BE2C (cell line): ENCODE measurements at regions not wholly inside any gene's neighbourhood (a gene's known extent, or its start where the extent isn't known, plus 50 kb on each side); places are given as distances from the start of the nearest gene placed in this dataset.

Experiments used
- DNase-seq: peaks from one replicate; pipeline ENCODE4 v3.0.0-alpha.2; 2020
- H3K27me3 ChIP-seq: fragments of 250-450 bp; sonication (Bioruptor Pico); 2 replicates; pipeline ENCODE4 v1.5.1; 2020; ENCODE audit warnings: mild to moderate bottlenecking
- H3K36me3 ChIP-seq: fragments of 250-450 bp; sonication (Bioruptor Pico); 2 replicates; pipeline ENCODE4 v1.5.1; 2020; ENCODE audit warnings: mild to moderate bottlenecking
- H3K4me1 ChIP-seq: fragments of 250-450 bp; sonication (Bioruptor Pico); 2 replicates; pipeline ENCODE4 v1.5.1; 2020
- H3K4me3 ChIP-seq: 2 replicates; pipeline ENCODE4 v1.5.1; 2011; ENCODE audit warnings: low read depth, low read length
- H3K9me3 ChIP-seq: fragments of 250-450 bp; sonication (Bioruptor Pico); 2 replicates; pipeline ENCODE4 v1.5.1; 2020
- TF ChIP-seq, protein P1 (sequence below): IDR thresholded peaks from 2 replicates; pipeline ENCODE4 v1.5.1; 2012; ENCODE audit warnings: mild to moderate bottlenecking, low read depth, low read length

DNA sequence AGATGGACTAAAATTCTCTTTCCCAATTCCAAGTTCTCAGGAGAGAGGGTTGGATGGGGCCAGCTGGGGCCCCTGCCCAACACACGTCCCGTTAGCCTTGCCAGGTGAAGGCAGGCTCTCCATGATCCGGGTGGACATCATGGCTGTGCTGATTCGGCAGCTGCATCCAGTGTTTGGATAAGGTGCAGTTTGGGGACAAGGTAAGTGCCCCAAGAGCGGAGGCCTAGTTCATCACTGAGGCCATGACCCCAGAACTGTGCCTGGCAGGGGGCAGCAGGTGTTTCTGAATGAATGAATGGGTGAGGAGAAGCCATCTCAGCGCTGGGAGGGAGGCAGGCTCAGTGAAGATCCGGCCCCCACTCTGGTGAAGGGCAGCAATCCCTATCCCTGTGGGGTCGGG, 520.4 kb downstream of the TBC1D22A start:
- Histone ChIP-seq H3K4me1 (no peaks in the 10 kb centered on the region), H3K4me3 (no peak overlapping the region), H3K36me3 (no peaks in the 10 kb centered on the region), H3K9me3 (no peaks in the 10 kb centered on the region), H3K27me3 (no peaks in the 10 kb centered on the region; the same call in 1 of the 2 replicates)
- no peak for DNase-seq
- TF ChIP-seq, protein P1, sequence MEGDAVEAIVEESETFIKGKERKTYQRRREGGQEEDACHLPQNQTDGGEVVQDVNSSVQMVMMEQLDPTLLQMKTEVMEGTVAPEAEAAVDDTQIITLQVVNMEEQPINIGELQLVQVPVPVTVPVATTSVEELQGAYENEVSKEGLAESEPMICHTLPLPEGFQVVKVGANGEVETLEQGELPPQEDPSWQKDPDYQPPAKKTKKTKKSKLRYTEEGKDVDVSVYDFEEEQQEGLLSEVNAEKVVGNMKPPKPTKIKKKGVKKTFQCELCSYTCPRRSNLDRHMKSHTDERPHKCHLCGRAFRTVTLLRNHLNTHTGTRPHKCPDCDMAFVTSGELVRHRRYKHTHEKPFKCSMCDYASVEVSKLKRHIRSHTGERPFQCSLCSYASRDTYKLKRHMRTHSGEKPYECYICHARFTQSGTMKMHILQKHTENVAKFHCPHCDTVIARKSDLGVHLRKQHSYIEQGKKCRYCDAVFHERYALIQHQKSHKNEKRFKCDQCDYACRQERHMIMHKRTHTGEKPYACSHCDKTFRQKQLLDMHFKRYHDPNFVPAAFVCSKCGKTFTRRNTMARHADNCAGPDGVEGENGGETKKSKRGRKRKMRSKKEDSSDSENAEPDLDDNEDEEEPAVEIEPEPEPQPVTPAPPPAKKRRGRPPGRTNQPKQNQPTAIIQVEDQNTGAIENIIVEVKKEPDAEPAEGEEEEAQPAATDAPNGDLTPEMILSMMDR, result no peak

DNA sequence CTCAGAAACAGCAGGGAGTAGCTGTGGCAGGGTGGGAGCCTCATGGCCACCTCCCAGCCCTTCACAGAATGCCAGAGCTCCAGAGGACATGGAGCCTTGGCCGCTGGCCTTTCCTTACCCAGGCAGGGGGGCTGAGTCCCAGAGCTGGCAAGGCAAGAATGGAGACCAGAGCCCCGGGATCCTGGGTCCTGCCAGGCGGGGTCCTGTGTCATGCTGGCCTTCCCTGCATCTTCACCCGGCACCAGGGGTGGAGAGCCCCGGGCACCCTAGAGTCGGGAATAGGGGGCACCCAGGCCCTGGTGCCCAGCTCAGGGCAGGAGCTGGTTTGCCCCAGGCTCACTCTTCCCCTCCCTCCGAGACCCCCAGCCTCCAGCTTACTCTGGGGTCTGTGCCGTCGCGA, 519.9 kb downstream of the TBC1D22A start:
- H3K4me3 ChIP-seq, result no peak overlapping the region
- TF ChIP-seq, protein P1, result no peak
- no peaks in the 10 kb centered on the region for H3K9me3 ChIP-seq
- H3K36me3 ChIP-seq, result no peaks in the 10 kb centered on the region
- no peaks in the 10 kb centered on the region for H3K4me1 ChIP-seq
- DNase-seq, result no peak
- H3K27me3 ChIP-seq, result no peaks in the 10 kb centered on the region; the same call in 1 of the 2 replicates

DNA sequence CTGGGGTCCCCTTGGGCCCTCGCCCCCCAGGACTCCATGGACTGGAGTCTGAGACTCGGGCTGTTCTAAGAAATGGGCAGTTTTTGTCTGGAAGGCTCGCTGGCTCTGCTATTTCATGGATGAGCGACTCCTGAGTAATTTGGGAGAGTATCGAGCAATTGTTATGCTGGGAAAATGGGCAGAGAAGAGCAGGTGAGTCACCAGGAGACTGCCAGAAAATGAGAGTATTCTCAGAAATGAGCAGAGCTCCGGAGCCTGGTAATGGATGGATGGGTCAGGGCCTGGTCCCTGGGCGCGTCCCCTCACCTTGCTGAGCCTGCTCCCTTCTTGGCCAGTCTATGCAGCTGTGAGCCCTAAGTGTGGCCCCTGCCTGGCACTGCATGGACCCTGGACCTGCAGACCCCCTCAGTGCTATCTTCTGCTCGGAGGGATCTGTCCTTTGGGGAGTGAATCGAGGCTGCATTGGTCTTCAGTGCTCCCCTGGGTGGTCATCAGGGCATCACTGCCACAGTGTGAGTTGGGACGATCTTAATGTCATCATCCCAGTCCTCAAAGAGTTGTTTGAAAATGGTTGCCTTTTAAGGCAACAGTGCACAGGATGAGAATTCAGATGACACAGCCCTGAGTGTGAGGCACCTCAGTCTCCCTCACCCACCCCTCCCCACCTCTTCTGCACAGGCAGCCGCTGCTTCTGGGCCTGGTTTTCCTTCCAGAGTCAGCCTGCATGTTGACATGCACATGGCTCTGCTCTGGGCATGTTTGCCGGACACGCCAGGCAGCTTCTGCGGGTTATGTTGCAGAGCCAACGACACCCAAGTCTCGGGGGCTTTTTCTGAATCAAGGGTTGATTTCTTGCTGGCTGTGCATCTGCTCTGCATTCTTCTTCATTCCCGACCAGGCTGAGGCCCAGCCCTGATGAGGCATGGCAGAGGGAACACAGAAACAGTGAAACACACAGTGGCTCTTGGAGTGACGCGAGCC, 519.0 kb downstream of the TBC1D22A start:
- Histone ChIP-seq H3K4me3 (no peak overlapping the region), H3K4me1 (no peaks in the 10 kb centered on the region), H3K9me3 (no peaks in the 10 kb centered on the region), H3K36me3 (no peaks in the 10 kb centered on the region), H3K27me3 (no peaks in the 10 kb centered on the region; the same call in 1 of the 2 replicates)
- TF ChIP-seq, protein P1, result no peak
- DNase-seq, result no peak

DNA sequence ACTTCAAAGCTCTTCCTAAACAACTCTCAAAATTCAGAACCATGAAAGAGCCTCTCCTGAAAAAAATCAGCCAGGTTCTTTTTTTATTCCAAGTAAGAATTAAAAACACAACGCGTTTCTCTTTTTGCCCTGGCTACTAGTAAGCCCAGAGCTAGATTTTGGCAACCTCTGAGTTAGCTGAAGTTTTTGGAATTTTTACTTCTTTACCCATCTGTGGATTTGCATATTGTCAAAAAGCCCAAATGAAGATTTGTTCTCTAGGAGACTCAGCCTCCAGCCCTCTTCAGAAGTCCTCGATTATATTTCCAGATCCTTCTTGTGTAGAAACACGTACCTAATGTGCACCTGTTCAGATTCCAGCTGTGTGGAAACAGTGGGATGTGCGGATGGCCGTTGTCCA, 517.9 kb downstream of the TBC1D22A start:
- Histone ChIP-seq H3K36me3 (no peaks in the 10 kb centered on the region), H3K27me3 (no peaks in the 10 kb centered on the region; the same call in 1 of the 2 replicates), H3K4me3 (no peak overlapping the region), H3K9me3 (no peaks in the 10 kb centered on the region), H3K4me1 (no peaks in the 10 kb centered on the region)
- DNase-seq, result no peak
- TF ChIP-seq, protein P1, result no peak

DNA sequence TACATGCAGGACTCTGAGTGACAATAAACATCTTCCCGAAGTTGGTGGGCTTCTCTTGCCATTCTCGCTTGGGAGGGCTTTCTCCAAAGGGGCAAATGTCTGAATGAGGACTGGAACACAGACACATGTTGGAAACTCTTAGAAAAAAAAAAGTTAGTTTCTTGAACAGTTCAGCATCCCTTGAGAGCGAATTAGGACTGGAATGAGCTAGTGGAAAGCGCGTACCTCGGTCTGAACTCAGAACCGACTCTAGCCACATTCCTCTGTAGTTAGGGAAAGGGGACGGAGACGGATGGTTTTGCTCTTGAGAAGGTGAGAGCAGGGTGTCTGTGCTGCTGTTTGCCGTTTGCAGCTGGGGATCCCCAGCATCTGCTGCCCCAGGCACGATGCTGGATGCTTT, 517.3 kb downstream of the TBC1D22A start:
- no peaks in the 10 kb centered on the region for H3K4me1 ChIP-seq
- no peak for DNase-seq
- H3K4me3 ChIP-seq, result no peak overlapping the region
- H3K27me3 ChIP-seq, result no peaks in the 10 kb centered on the region; the same call in 1 of the 2 replicates
- no peaks in the 10 kb centered on the region for H3K36me3 ChIP-seq
- no peaks in the 10 kb centered on the region for H3K9me3 ChIP-seq
- TF ChIP-seq, protein P1, result no peak

DNA sequence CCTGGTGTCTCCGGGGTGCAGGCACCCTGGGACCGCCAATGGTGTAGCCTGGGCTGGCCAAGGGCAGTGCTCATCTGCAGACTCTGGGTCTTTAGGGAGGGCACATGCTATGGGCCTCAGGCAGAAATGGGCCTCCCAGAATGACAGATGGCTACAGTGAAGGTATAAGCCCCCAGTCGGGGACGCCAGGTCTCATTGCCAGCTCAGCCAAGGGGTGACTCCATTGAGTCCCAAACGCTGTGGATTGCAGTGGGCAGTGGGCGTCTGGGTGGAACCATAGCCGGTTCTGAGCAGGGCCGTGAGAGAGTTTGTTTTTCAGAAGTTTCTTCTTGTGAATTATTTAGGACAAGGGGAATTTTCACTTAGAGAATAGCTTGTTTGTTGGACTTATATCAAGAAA, 516.9 kb downstream of the TBC1D22A start:
- no peaks in the 10 kb centered on the region for H3K9me3 ChIP-seq
- no peaks in the 10 kb centered on the region; the same call in 1 of the 2 replicates for H3K27me3 ChIP-seq

More for the DNA sequence above, 516.9 kb downstream of the TBC1D22A start:
- DNase-seq, result no peak
- no peak overlapping the region for H3K4me3 ChIP-seq
- no peaks in the 10 kb centered on the region for H3K4me1 ChIP-seq
- H3K36me3 ChIP-seq, result no peaks in the 10 kb centered on the region
- TF ChIP-seq, protein P1, result no peak
